CD4-positive, alpha-beta T cell (primary cell): ENCODE measurements at regions not wholly inside any gene's neighbourhood (a gene's known extent, or its start where the extent isn't known, plus 50 kb on each side); places are given as distances from the start of the nearest gene placed in this dataset.
"Not testable (repeated sequence)": the region's sequence is repeated elsewhere in the genome, so short reads cannot be mapped to it uniquely, and the experiment has no call there.

ENCODE experiments used
- ATAC-seq: fragments of 200-7000 bp; cut with Tn5 transposase; one replicate; pipeline ENCODE4 v1.10.0; 2022; ENCODE audit warnings: mild to moderate bottlenecking; ENCODE audit not compliant: poor library complexity
- CTCF ChIA-PET: fragments of 350-600 bp; sonication (Branson Sonifier 250); formaldehyde crosslinking; loops from one replicate; lab custom pipeline; 2021; ENCODE audit warnings: antibody characterized with exemption, inconsistent platforms; lab: Charles Lee
- POLR2A ChIA-PET: fragments of 350-600 bp; sonication (Branson Sonifier 250); formaldehyde crosslinking; loops from one replicate; lab custom pipeline; 2021; ENCODE audit warnings: antibody characterized with exemption, inconsistent platforms; lab: Charles Lee
- DNase-seq, 14 experiments: peaks; one replicate each; pipeline ENCODE4 v3.0.0-alpha.2; 2013 to 2020; ENCODE audit warnings: mixed read lengths in 2 of 14
- H3K27ac ChIP-seq, 2 donors: one replicate each; pipeline versions ENCODE4 v1.5.1 to v1.7.0; 2013; ENCODE audit warnings: low read length in 2 of 2, low read depth in 1 of 2, mild to moderate bottlenecking in 1 of 2
- H3K27me3 ChIP-seq, 2 experiments: 1 replicate in 1 of 2; 2 replicates in 1 of 2; pipeline versions ENCODE4 v1.6.1 to v1.7.0; 2013; ENCODE audit warnings: low read length in 2 of 2, control low read depth in 1 of 2, mild to moderate bottlenecking in 1 of 2, moderate library complexity in 1 of 2; ENCODE audit not compliant: insufficient read depth in 2 of 2, control insufficient read depth in 1 of 2
- H3K36me3 ChIP-seq: one replicate; pipeline ENCODE4 v1.6.1; 2013; ENCODE audit warnings: low read length, control low read depth; ENCODE audit not compliant: insufficient read depth
- H3K4me1 ChIP-seq: one replicate; pipeline ENCODE4 v1.6.1; 2013; ENCODE audit warnings: low read length, control low read depth; ENCODE audit not compliant: insufficient read depth
- H3K4me3 ChIP-seq: one replicate; pipeline ENCODE4 v1.5.1; 2013; ENCODE audit warnings: mild to moderate bottlenecking, low read length, moderate library complexity
- H3K9me3 ChIP-seq, 2 experiments: 1 replicate in 1 of 2; 2 replicates in 1 of 2; pipeline versions ENCODE4 v1.6.1 to v1.7.0; 2013; ENCODE audit warnings: low read length in 2 of 2, mild to moderate bottlenecking in 2 of 2, control low read depth in 1 of 2, moderate library complexity in 1 of 2; ENCODE audit not compliant: control insufficient read depth in 1 of 2, insufficient read depth in 1 of 2
- H3K27ac Mint-ChIP-seq: one replicate; pipeline ENCODE4 v1.8.0; 2020; ENCODE audit warnings: mixed read lengths
- H3K27me3 Mint-ChIP-seq: one replicate; pipeline ENCODE4 v1.8.0; 2021; ENCODE audit warnings: mixed read lengths
- H3K36me3 Mint-ChIP-seq: one replicate; pipeline ENCODE4 v1.8.0; 2021; ENCODE audit warnings: low read depth, mixed read lengths
- H3K4me1 Mint-ChIP-seq: one replicate; pipeline ENCODE4 v1.8.0; 2021; ENCODE audit warnings: low read depth, mixed read lengths
- H3K4me3 Mint-ChIP-seq: one replicate; pipeline ENCODE4 v1.8.0; 2020; ENCODE audit warnings: mild to moderate bottlenecking, mixed read lengths
- H3K9me3 Mint-ChIP-seq: one replicate; pipeline ENCODE4 v1.8.0; 2020; ENCODE audit warnings: mixed read lengths
- intact Hi-C, 2 experiments: fragments of 100-400 bp; cut with DNase I in 1 of 2; cut with micrococcal nuclease in 1 of 2; formaldehyde crosslinking; loops; one replicate each; pipeline versions ENCODE4 v1.15.1 to v1.9.0; 2023 to 2025; cut with DNase I, micrococcal nuclease
- TF ChIP-seq, protein P1 (sequence below): fragments of 200-600 bp; IDR thresholded peaks from one replicate; pipeline ENCODE4 v1.8.0; 2022; ENCODE audit warnings: antibody characterized with exemption, mild to moderate bottlenecking

DNA sequence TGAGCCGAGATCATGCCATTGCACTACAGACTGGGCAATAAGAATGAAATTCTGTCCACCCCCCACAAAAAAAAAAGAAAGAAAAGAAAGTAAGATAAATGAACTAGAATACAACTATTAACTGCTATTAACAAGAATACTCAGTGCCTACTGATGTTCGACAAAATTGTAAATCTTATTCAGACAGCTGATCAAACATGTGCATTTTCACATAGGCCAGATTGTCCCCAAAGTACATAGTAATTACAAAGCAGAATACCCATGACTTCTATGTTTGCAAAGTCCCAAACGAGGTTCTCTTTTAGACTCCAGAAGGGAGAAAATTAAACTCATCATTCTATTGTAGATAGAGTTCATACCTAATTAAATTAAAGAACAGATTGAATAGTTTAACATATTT, 113.4 kb downstream of the UFM1 start:
- H3K36me3 Mint-ChIP-seq = no peaks in the 10 kb centered on the region

DNA sequence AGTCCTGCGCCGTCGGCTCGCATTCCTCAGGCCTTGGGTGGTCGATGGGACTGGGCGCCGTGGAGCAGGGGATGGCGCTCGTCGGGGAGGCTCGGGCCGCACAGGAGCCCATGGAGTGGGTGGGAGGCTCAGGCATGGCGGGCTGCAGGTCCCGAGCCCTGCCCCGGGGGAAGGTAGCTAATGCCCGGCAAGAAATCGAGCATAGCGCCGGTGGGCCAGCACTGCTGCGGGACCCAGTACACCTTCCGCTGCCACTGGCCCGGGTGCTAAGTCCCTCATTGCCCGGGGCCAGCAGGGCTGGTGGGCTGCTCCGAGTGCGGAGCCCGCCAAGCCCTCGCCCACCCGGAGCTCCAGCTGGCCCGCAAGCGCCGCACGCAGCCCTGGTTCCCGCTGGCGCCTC, 122.8 kb downstream of the UFM1 start:
- ATAC-seq, intact Hi-C loops, POLR2A ChIA-PET, H3K36me3 Mint-ChIP-seq, H3K27ac ChIP-seq, H3K9me3 ChIP-seq, H3K4me3 ChIP-seq, H3K4me3 Mint-ChIP-seq, H3K36me3 ChIP-seq, H3K27me3 ChIP-seq, H3K27ac Mint-ChIP-seq, H3K9me3 Mint-ChIP-seq, CTCF ChIA-PET, H3K4me1 Mint-ChIP-seq, H3K27me3 Mint-ChIP-seq, H3K4me1 ChIP-seq, DNase-seq: not testable (repeated sequence)

More for the DNA sequence above, 113.4 kb downstream of the UFM1 start:
- intact Hi-C loops = no loop called here
- H3K27ac ChIP-seq = no peak overlapping the region
- no peak overlapping the region for H3K4me3 ChIP-seq
- Mint-ChIP-seq H3K4me3 (no peak overlapping the region), H3K4me1 (no peaks in the 10 kb centered on the region), H3K27ac (no peak overlapping the region), H3K27me3 (no peaks in the 10 kb centered on the region), H3K9me3 (peaks cover 3% of the 10 kb centered on the region)
- ChIA-PET CTCF (no interaction called here), POLR2A (no interaction called here)
- no peaks in the 10 kb centered on the region for H3K36me3 ChIP-seq
- TF ChIP-seq, protein P1, sequence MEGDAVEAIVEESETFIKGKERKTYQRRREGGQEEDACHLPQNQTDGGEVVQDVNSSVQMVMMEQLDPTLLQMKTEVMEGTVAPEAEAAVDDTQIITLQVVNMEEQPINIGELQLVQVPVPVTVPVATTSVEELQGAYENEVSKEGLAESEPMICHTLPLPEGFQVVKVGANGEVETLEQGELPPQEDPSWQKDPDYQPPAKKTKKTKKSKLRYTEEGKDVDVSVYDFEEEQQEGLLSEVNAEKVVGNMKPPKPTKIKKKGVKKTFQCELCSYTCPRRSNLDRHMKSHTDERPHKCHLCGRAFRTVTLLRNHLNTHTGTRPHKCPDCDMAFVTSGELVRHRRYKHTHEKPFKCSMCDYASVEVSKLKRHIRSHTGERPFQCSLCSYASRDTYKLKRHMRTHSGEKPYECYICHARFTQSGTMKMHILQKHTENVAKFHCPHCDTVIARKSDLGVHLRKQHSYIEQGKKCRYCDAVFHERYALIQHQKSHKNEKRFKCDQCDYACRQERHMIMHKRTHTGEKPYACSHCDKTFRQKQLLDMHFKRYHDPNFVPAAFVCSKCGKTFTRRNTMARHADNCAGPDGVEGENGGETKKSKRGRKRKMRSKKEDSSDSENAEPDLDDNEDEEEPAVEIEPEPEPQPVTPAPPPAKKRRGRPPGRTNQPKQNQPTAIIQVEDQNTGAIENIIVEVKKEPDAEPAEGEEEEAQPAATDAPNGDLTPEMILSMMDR = no peak
- no peaks in the 10 kb centered on the region for H3K9me3 ChIP-seq
- DNase-seq (no peak), ATAC-seq (no peak)
- H3K27me3 ChIP-seq = no peaks in the 10 kb centered on the region
- H3K4me1 ChIP-seq = no peaks in the 10 kb centered on the region

DNA sequence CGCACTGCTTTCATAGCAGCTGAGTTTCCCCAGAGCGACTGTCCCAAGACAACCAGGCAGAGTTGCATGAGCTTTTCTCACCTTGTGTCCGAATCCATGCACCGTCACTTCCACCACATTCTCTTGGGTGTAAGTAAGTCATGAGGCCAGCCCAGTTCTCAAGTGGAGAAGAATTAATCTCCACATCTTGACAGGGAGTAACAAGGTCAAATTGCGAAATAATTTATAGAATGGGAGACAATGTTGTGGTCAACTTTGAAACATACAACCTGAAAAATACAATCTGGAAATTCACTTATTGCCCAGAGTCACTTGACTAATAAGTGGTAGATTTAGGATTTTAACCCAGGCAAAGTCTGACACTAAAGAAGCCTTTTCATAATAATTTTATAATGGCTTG, 123.7 kb downstream of the UFM1 start:
- POLR2A ChIA-PET = no interaction called here
- no peak for DNase-seq
- intact Hi-C loops = no loop called here
- CTCF ChIA-PET = no interaction called here
- ATAC-seq = no peak
- Mint-ChIP-seq H3K27me3 (peaks cover 9% of the 10 kb centered on the region), H3K9me3 (no peaks in the 10 kb centered on the region), H3K36me3 (no peaks in the 10 kb centered on the region), H3K4me1 (no peaks in the 10 kb centered on the region), H3K27ac (no peak overlapping the region), H3K4me3 (no peak overlapping the region)
- H3K36me3 ChIP-seq = no peaks in the 10 kb centered on the region
- no peaks in the 10 kb centered on the region for H3K9me3 ChIP-seq
- no peak overlapping the region for H3K27ac ChIP-seq
- TF ChIP-seq, protein P1 = no peak
- H3K4me1 ChIP-seq = no peaks in the 10 kb centered on the region
- no peak overlapping the region for H3K4me3 ChIP-seq
- H3K27me3 ChIP-seq = no peaks in the 10 kb centered on the region

DNA sequence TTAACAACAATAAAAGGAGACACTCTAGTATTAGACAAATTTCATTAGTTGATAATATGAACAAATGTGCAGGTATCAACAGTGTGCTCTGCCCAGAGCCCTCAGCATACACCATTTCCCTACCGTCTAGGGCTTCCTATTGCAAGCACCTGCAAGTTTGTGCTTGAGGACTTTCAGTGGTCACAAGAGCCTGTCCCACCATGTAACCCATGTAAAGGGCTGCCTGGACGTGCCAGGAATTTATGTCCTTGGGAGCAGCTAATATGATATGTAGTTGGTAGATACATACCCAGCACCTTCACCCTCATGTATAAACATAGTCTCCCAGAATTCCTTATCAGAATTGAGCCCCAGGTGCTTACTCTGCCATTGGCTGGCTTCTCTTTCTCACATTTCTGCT, 128.0 kb downstream of the UFM1 start:
- Mint-ChIP-seq H3K27me3 (no peaks in the 10 kb centered on the region), H3K9me3 (no peaks in the 10 kb centered on the region), H3K4me1 (no peaks in the 10 kb centered on the region), H3K36me3 (no peaks in the 10 kb centered on the region), H3K4me3 (no peak overlapping the region), H3K27ac (no peak overlapping the region)
- TF ChIP-seq, protein P1 = no peak
- H3K9me3 ChIP-seq = no peaks in the 10 kb centered on the region
- intact Hi-C loops = no loop called here
- ChIA-PET POLR2A (no interaction called here), CTCF (no interaction called here)
- DNase-seq = no peak
- H3K36me3 ChIP-seq = no peaks in the 10 kb centered on the region
- no peaks in the 10 kb centered on the region for H3K27me3 ChIP-seq
- ATAC-seq = no peak
- H3K27ac ChIP-seq = no peak overlapping the region
- H3K4me1 ChIP-seq = no peaks in the 10 kb centered on the region
- no peak overlapping the region for H3K4me3 ChIP-seq
